ENCODE measurements at regions not wholly inside any gene's neighbourhood (a gene's known extent, or its start where the extent isn't known, plus 50 kb on each side); places are given as distances from the start of the nearest gene placed in this dataset.

DNA sequence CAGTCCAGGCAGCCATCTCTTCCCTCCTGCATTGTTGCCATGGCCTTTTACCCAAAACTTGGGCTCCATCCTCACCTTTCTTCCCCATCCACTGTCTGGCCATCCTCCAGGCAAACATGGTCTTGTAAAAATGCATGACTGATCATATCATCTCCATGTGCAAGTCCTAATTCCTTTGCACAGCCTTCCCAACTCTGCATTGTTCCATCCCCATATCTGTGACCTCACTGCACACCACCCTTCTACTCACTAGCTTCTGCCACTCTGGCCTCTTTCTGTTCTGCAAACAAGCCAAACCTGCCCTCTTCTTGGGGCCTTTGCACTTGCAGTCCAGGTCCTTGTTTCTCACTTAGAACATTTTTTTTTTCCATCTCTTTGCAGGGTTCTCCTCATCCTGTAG is 230.1 kb upstream of the GJB5 start:
- no peak for TF ChIP-seq POLR2A (IDR thresholded peaks at IDR 0.05)
- TF ChIP-seq, protein P1, sequence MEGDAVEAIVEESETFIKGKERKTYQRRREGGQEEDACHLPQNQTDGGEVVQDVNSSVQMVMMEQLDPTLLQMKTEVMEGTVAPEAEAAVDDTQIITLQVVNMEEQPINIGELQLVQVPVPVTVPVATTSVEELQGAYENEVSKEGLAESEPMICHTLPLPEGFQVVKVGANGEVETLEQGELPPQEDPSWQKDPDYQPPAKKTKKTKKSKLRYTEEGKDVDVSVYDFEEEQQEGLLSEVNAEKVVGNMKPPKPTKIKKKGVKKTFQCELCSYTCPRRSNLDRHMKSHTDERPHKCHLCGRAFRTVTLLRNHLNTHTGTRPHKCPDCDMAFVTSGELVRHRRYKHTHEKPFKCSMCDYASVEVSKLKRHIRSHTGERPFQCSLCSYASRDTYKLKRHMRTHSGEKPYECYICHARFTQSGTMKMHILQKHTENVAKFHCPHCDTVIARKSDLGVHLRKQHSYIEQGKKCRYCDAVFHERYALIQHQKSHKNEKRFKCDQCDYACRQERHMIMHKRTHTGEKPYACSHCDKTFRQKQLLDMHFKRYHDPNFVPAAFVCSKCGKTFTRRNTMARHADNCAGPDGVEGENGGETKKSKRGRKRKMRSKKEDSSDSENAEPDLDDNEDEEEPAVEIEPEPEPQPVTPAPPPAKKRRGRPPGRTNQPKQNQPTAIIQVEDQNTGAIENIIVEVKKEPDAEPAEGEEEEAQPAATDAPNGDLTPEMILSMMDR (IDR thresholded peaks at IDR 0.05): no peak
- TF ChIP-seq POLR2AphosphoS5 (IDR thresholded peaks at IDR 0.05): no peak
- no peak for TF ChIP-seq EP300 (IDR thresholded peaks at IDR 0.05)
